ENCODE measurements at regions not wholly inside any gene's neighbourhood (a gene's known extent, or its start where the extent isn't known, plus 50 kb on each side); places are given as distances from the start of the nearest gene placed in this dataset.

- no peaks in the 10 kb centered on the region for H3K36me3 ChIP-seq
- no peak overlapping the region for H3K4me3 ChIP-seq
- peak overlapping the region; percentile 83 for H3K27ac ChIP-seq
- H3K9me3 ChIP-seq (ENCODE audit: low read depth), result no peaks in the 10 kb centered on the region
- DNase-seq (ENCODE audit: low read depth in 1 of 2, low spot score in 1 of 2), result peak in 1 of 2 donors; percentile 42
- peaks cover 17% of the 10 kb centered on the region for H3K4me1 ChIP-seq (ENCODE audit: low read depth)
- H3K27me3 ChIP-seq, result no peaks in the 10 kb centered on the region
- no peak for TF ChIP-seq CTCF (IDR thresholded peaks at IDR 0.05; ENCODE audit: low read depth, low read length)
Observed at GRCh38 chr11:56885177-56885576, 103.5 kb upstream of the OR5AK2 start.

- Histone ChIP-seq H3K36me3 (no peaks in the 10 kb centered on the region), H3K27ac (no peak overlapping the region), H3K9me3 (ENCODE audit: low read depth) (no peaks in the 10 kb centered on the region), H3K4me1 (ENCODE audit: low read depth) (peaks cover 17% of the 10 kb centered on the region), H3K4me3 (no peak overlapping the region), H3K27me3 (no peaks in the 10 kb centered on the region)
- DNase-seq (ENCODE audit: low read depth in 1 of 2, low spot score in 1 of 2), result no peak
- TF ChIP-seq CTCF (IDR thresholded peaks at IDR 0.05; ENCODE audit: low read depth, low read length), result no peak
Observed at GRCh38 chr11:56883371-56883987, 105.2 kb upstream of the OR5AK2 start.

- H3K27me3 ChIP-seq, result no peaks in the 10 kb centered on the region
- peak in 1 of 2 donors; percentile 53 for DNase-seq (ENCODE audit: low read depth in 1 of 2, low spot score in 1 of 2)
- H3K9me3 ChIP-seq (ENCODE audit: low read depth), result no peaks in the 10 kb centered on the region
Observed at GRCh38 chr11:56876621-56877275, 112.0 kb upstream of the OR5AK2 start.

GRCh38 chr11:56855217-56855616 is 106.7 kb upstream of the OR9G4 start:
- Histone ChIP-seq H3K27ac (no peak overlapping the region), H3K4me3 (no peak overlapping the region), H3K9me3 (ENCODE audit: low read depth) (no peaks in the 10 kb centered on the region), H3K4me1 (ENCODE audit: low read depth) (no peaks in the 10 kb centered on the region), H3K36me3 (no peaks in the 10 kb centered on the region), H3K27me3 (no peaks in the 10 kb centered on the region)
- no peak for DNase-seq (ENCODE audit: low read depth in 1 of 2, low spot score in 1 of 2)
- TF ChIP-seq CTCF (IDR thresholded peaks at IDR 0.05; ENCODE audit: low read depth, low read length), result no peak

More at GRCh38 chr11:56876621-56877275, 112.0 kb upstream of the OR5AK2 start:
- H3K4me3 ChIP-seq, result no peak overlapping the region
- H3K4me1 ChIP-seq (ENCODE audit: low read depth), result peaks cover 6% of the 10 kb centered on the region
- no peak for TF ChIP-seq CTCF (IDR thresholded peaks at IDR 0.05; ENCODE audit: low read depth, low read length)
- no peak overlapping the region for H3K27ac ChIP-seq
- no peaks in the 10 kb centered on the region for H3K36me3 ChIP-seq

- Histone ChIP-seq H3K27ac (no peak overlapping the region), H3K9me3 (ENCODE audit: low read depth) (no peaks in the 10 kb centered on the region), H3K4me3 (no peak overlapping the region), H3K4me1 (ENCODE audit: low read depth) (no peaks in the 10 kb centered on the region), H3K36me3 (no peaks in the 10 kb centered on the region), H3K27me3 (no peaks in the 10 kb centered on the region)
- DNase-seq (ENCODE audit: low read depth in 1 of 2, low spot score in 1 of 2), result no peak
- TF ChIP-seq CTCF (IDR thresholded peaks at IDR 0.05; ENCODE audit: low read depth, low read length), result no peak
Observed at GRCh38 chr11:56852131-56852530, 103.6 kb upstream of the OR9G4 start.
